IMR-90 (cell line): ENCODE measurements at regions not wholly inside any gene's neighbourhood (a gene's known extent, or its start where the extent isn't known, plus 50 kb on each side); places are given as distances from the start of the nearest gene placed in this dataset.

ENCODE experiments used
- ATAC-seq: fragments of 200-7000 bp; cut with Tn5 transposase; 2 replicates; pipeline ENCODE4 v1.9.1; 2020; ENCODE audit warnings: low read depth, mild to moderate bottlenecking, moderate library complexity
- BruUV-seq: library from RNA; stranded (reverse); fragments of 400-500 nt; replicated peaks from 2 replicates; lab custom pipeline; 2021; lab: Mats Ljungman, UMichigan
- CTCF ChIA-PET: fragments of 300-600 bp; formaldehyde crosslinking; extraction: SDS; loops from one replicate; lab custom pipeline; 2021; ENCODE audit warnings: antibody characterized with exemption; lab: Yijun Ruan, JAX
- POLR2A ChIA-PET: fragments of 300-600 bp; sonication (Branson Sonifier 250); formaldehyde crosslinking; loops from one replicate; lab custom pipeline; 2022; ENCODE audit warnings: antibody characterized with exemption; ENCODE audit not compliant: unreplicated experiment; lab: Charles Lee
- DNase-seq: peaks from one replicate; pipeline ENCODE4 v3.0.0; 2013
- H2AFZ ChIP-seq: replicated peaks from 2 replicates; pipeline ENCODE3; 2013; ENCODE audit warnings: low read length, mild to moderate bottlenecking; ENCODE audit not compliant: poor library complexity
- H2AK5ac ChIP-seq: 2 replicates; pipeline ENCODE4 v1.6.1; 2013; ENCODE audit warnings: low read depth, low read length, inconsistent platforms
- H2AK9ac ChIP-seq: replicated peaks from 2 replicates; pipeline ENCODE3; 2013; ENCODE audit warnings: mild to moderate bottlenecking, low read depth, low read length, moderate library complexity; ENCODE audit not compliant: poor library complexity
- H2BK120ac ChIP-seq: 2 replicates; pipeline ENCODE4 v1.6.1; 2013; ENCODE audit warnings: low read depth, low read length, inconsistent platforms
- H2BK15ac ChIP-seq: 3 replicates; pipeline ENCODE4 v1.6.1; 2013; ENCODE audit warnings: low read depth, low read length, inconsistent platforms
- H2BK20ac ChIP-seq: 2 replicates; pipeline ENCODE4 v1.6.1; 2013; ENCODE audit warnings: low read depth, mild to moderate bottlenecking, inconsistent platforms, low read length, moderate library complexity
- H2BK5ac ChIP-seq: 2 replicates; pipeline ENCODE4 v1.6.1; 2013; ENCODE audit warnings: mild to moderate bottlenecking, low read depth, low read length, inconsistent platforms; ENCODE audit not compliant: poor library complexity, severe bottlenecking
- H3K14ac ChIP-seq: replicated peaks from 2 replicates; pipeline ENCODE4 v1.6.1; 2013; ENCODE audit warnings: low read depth, low read length, inconsistent platforms
- H3K18ac ChIP-seq: 2 replicates; pipeline ENCODE4 v1.6.1; 2013; ENCODE audit warnings: low read depth, low read length, control low read depth
- H3K23ac ChIP-seq: 2 replicates; pipeline ENCODE4 v1.6.1; 2013; ENCODE audit warnings: low read depth, low read length, inconsistent platforms
- H3K27ac ChIP-seq: 2 replicates; pipeline ENCODE4 v1.5.1; 2013; ENCODE audit warnings: mild to moderate bottlenecking, control low read depth, low read length; ENCODE audit not compliant: insufficient read depth
- H3K27me3 ChIP-seq: 2 replicates; pipeline ENCODE4 v1.6.1; 2013; ENCODE audit warnings: low read length; ENCODE audit not compliant: control insufficient read depth, insufficient read depth
- H3K36me3 ChIP-seq: 2 replicates; pipeline ENCODE4 v1.6.1; 2013; ENCODE audit warnings: low read length, mixed read lengths; ENCODE audit not compliant: control insufficient read depth, insufficient read depth
- H3K4ac ChIP-seq: 2 replicates; pipeline ENCODE4 v1.6.1; 2013; ENCODE audit warnings: low read depth, low read length, inconsistent platforms
- H3K4me1 ChIP-seq: 2 replicates; pipeline ENCODE4 v1.6.1; 2013; ENCODE audit warnings: low read length, mixed read lengths; ENCODE audit not compliant: control insufficient read depth, insufficient read depth
- H3K4me2 ChIP-seq: 2 replicates; pipeline ENCODE4 v1.6.1; 2013; ENCODE audit warnings: low read depth, mild to moderate bottlenecking, control low read depth, low read length, moderate library complexity
- H3K4me3 ChIP-seq: 2 replicates; pipeline ENCODE4 v1.5.1; 2013; ENCODE audit warnings: low read depth, mild to moderate bottlenecking, control low read depth, low read length, moderate library complexity; ENCODE audit not compliant: insufficient read depth
- H3K56ac ChIP-seq: 2 replicates; pipeline ENCODE4 v1.6.1; 2013; ENCODE audit warnings: low read length, inconsistent platforms; ENCODE audit not compliant: insufficient read depth; ENCODE audit errors: extremely low read depth
- H3K79me1 ChIP-seq, 2 experiments: 2 replicates each; pipeline ENCODE4 v1.6.1; 2013; ENCODE audit warnings: low read length in 2 of 2, inconsistent platforms in 1 of 2, low read depth in 1 of 2
- H3K9ac ChIP-seq: 2 replicates; pipeline ENCODE4 v1.6.1; 2013; ENCODE audit warnings: low read depth, low read length, control low read depth
- H3K9me1 ChIP-seq: 2 replicates; pipeline ENCODE4 v1.6.1; 2013; ENCODE audit warnings: low read length, inconsistent platforms; ENCODE audit not compliant: insufficient read depth
- H3K9me3 ChIP-seq: 2 replicates; pipeline ENCODE4 v1.6.1; 2013; ENCODE audit warnings: low read length; ENCODE audit not compliant: control insufficient read depth, insufficient read depth
- H4K20me1 ChIP-seq: 2 replicates; pipeline ENCODE4 v1.6.1; 2013; ENCODE audit warnings: low read length, inconsistent platforms; ENCODE audit not compliant: insufficient read depth
- H4K5ac ChIP-seq: 2 replicates; pipeline ENCODE4 v1.6.1; 2013; ENCODE audit warnings: mild to moderate bottlenecking, low read depth, low read length, control low read depth
- H4K8ac ChIP-seq, 2 experiments: 2 replicates each; pipeline ENCODE4 v1.6.1; 2013; ENCODE audit warnings: low read depth in 2 of 2, low read length in 2 of 2, control low read depth in 1 of 2, inconsistent platforms in 1 of 2
- H4K91ac ChIP-seq: 2 replicates; pipeline ENCODE4 v1.6.1; 2013; ENCODE audit warnings: low read depth, low read length, inconsistent platforms; ENCODE audit not compliant: insufficient read depth
- CTCF ChIP-seq: conservative IDR thresholded peaks from 2 replicates; pipeline ENCODE4 v1.5.1; 2012; ENCODE audit warnings: mild to moderate bottlenecking, low read depth, low read length, improper control_type of control experiment
- FOS ChIP-seq: fragments of 150-350 bp; IDR thresholded peaks from 2 replicates; pipeline ENCODE4 v1.6.1; 2016; ENCODE audit warnings: low read depth, low read length
- MAFK ChIP-seq: IDR thresholded peaks from 2 replicates; pipeline ENCODE4 v1.6.1; 2012; ENCODE audit warnings: low read depth, low read length, improper control_type of control experiment
- SMC3 ChIP-seq: fragments of 150-350 bp; IDR thresholded peaks from 2 replicates; pipeline ENCODE4 v1.6.1; 2016; ENCODE audit warnings: low read depth, mild to moderate bottlenecking, antibody characterized with exemption, low read length, moderate library complexity
- WGBS, 2 experiments: methylation state at CpG; one replicate each; pipeline versions ENCODE4 v1.1.5 to v1.1.7; 2013; ENCODE audit warnings: missing lambda C conversion rate in 2 of 2; ENCODE audit not compliant: insufficient read length in 1 of 2; ENCODE audit errors: extremely low coverage in 2 of 2; 5-methylcytosine and 5-hydroxymethylcytosine counted together
- dilution Hi-C: fragments of 300-500 bp; cut with HindIII; formaldehyde crosslinking; loops from one replicate; pipeline ENCODE4 v1.14.3; 2018; ENCODE audit warnings: low sequenced_read_pairs; ENCODE audit not compliant: unreplicated experiment
- in situ Hi-C: fragments of 300-500 bp; cut with MboI; formaldehyde crosslinking; loops from 3 replicates; pipeline ENCODE4 v1.14.3; 2019; ENCODE audit warnings: low sequenced_read_pairs, inconsistent platforms, mixed read lengths
- intact Hi-C: fragments of 100-400 bp; cut with micrococcal nuclease; formaldehyde crosslinking; loops from 2 replicates; pipeline ENCODE4 v1.10.0; 2022

GRCh38 chr20:4441871-4442270 lies 192.8 kb upstream of the ADRA1D start:
- Histone ChIP-seq H3K9me3 (no peaks in the 10 kb centered on the region), H4K8ac (no peak overlapping the region), H2BK5ac (no peak overlapping the region), H2BK120ac (no peak overlapping the region), H3K4me2 (no peak overlapping the region), H2BK15ac (no peak overlapping the region), H3K18ac (no peak overlapping the region), H3K4me1 (peaks cover 8% of the 10 kb centered on the region), H3K23ac (no peak overlapping the region), H3K27me3 (no peaks in the 10 kb centered on the region), H4K91ac (no peak overlapping the region), H3K4me3 (no peak overlapping the region), H3K27ac (no peak overlapping the region), H3K56ac (no peak overlapping the region), H2AK5ac (no peak overlapping the region), H3K9me1 (peaks cover 3% of the 10 kb centered on the region; the same call in 1 of the 2 replicates), H2BK20ac (no peak overlapping the region), H3K36me3 (no peaks in the 10 kb centered on the region), H3K4ac (no peak overlapping the region), H4K5ac (no peak overlapping the region), H2AK9ac (no peak overlapping the region), H3K9ac (no peak overlapping the region), H2AFZ (no peak overlapping the region), H3K14ac (no peak overlapping the region), H3K79me1 (no peaks in the 10 kb centered on the region), H4K20me1 (no peaks in the 10 kb centered on the region)
- no TSS peak for BruUV-seq
- DNase-seq, result no peak
- in situ Hi-C loops, result no loop called here
- POLR2A ChIA-PET, result no interaction called here
- TF ChIP-seq FOS (no peak), CTCF (no peak), MAFK (no peak), SMC3 (no peak)
- CTCF ChIA-PET, result no interaction called here
- WGBS, 2 experiments, result no CpG with 5 or more reads among the region's 3 CpGs
- no peak for ATAC-seq
- dilution Hi-C loops, result no loop called here
- intact Hi-C loops, result no loop called here
